ENCODE measurements at regions not wholly inside any gene's neighbourhood (a gene's known extent, or its start where the extent isn't known, plus 50 kb on each side); places are given as distances from the start of the nearest gene placed in this dataset.

DNA sequence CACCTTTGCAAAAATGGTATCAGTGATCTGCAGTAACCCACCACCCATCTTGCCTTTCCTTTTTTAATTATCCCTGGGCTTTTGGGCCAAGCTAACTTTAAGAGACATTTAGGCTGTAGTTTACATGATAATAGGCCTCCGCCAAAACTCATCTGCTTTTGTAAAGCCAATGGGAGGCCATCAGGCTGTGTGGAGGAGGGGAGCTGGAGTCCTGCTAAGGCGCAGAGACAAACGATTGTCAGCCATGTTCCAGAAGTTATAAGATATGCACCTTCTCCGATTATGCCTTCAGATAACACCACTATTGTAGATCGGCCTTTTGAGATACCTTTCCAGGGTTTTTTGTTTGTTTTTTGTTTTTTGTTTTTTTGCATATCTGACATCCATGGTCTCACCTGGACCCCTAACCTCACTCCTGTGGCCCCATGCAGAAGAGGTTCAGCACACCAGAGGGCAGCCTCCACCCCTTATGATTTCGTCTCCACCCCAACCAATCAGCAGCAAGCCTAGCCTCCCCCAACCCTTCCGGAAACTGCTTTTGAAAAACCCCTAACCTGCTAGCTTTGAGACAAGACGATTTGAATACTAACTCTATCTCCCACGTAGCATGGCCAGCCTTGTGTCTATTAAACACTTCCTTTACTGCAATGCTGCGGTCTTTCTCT, 113.9 kb upstream of the UBL3 start:
- no peak overlapping the region for H3K27ac ChIP-seq
- no peak for ATAC-seq
- H3K27me3 ChIP-seq, result no peaks in the 10 kb centered on the region
- WGBS, 2 donors, result 83 to 85% methylated on average over 10 of the region's 10 CpGs
- no peak overlapping the region for H3K4me3 ChIP-seq
- peaks cover 0 to 31% (median 5%) of the 10 kb centered on the region in 11 donors for H3K9me3 ChIP-seq
- no peaks in the 10 kb centered on the region for H3K36me3 ChIP-seq
- intact Hi-C loops (cut with DNase I), result no loop called here
- TF ChIP-seq, protein P1, sequence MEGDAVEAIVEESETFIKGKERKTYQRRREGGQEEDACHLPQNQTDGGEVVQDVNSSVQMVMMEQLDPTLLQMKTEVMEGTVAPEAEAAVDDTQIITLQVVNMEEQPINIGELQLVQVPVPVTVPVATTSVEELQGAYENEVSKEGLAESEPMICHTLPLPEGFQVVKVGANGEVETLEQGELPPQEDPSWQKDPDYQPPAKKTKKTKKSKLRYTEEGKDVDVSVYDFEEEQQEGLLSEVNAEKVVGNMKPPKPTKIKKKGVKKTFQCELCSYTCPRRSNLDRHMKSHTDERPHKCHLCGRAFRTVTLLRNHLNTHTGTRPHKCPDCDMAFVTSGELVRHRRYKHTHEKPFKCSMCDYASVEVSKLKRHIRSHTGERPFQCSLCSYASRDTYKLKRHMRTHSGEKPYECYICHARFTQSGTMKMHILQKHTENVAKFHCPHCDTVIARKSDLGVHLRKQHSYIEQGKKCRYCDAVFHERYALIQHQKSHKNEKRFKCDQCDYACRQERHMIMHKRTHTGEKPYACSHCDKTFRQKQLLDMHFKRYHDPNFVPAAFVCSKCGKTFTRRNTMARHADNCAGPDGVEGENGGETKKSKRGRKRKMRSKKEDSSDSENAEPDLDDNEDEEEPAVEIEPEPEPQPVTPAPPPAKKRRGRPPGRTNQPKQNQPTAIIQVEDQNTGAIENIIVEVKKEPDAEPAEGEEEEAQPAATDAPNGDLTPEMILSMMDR (IDR thresholded peaks at IDR 0.05), result no peak
- no peaks in the 10 kb centered on the region for H3K4me1 ChIP-seq
- DNase-seq, result no peak

DNA sequence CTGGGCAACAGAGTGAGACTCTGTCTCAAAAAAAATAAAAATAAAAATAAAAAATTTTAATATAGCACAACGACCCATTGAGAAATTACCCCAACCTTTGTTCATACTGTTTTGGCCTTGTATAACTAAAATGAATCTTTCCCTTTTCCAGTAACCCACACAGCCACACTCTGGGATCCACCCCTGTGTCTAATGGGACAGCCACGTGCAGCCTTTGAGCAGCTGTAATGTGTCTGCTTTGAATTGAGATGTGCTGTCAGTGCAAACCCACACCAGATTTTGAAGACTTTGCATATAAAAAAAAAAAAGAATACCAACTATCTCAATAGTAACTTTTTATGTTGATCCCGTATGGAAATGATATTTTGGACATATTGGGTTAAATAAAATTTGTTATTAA, 112.7 kb upstream of the UBL3 start:
- WGBS, 2 donors, result 54 to 72% methylated on average over 3 of the region's 3 CpGs
- H3K27me3 ChIP-seq, result peaks cover 0 to 10% (median 0%) of the 10 kb centered on the region in 7 donors
- no peak for ATAC-seq
- TF ChIP-seq, protein P1 (IDR thresholded peaks at IDR 0.05), result no peak
- no peak overlapping the region for H3K4me3 ChIP-seq
- no peak overlapping the region for H3K27ac ChIP-seq
- no peaks in the 10 kb centered on the region for H3K36me3 ChIP-seq
- H3K4me1 ChIP-seq, result no peaks in the 10 kb centered on the region
- intact Hi-C loops (cut with DNase I), result no loop called here
- DNase-seq, result no peak
- peaks cover 0 to 22% (median 5%) of the 10 kb centered on the region in 11 donors for H3K9me3 ChIP-seq

DNA sequence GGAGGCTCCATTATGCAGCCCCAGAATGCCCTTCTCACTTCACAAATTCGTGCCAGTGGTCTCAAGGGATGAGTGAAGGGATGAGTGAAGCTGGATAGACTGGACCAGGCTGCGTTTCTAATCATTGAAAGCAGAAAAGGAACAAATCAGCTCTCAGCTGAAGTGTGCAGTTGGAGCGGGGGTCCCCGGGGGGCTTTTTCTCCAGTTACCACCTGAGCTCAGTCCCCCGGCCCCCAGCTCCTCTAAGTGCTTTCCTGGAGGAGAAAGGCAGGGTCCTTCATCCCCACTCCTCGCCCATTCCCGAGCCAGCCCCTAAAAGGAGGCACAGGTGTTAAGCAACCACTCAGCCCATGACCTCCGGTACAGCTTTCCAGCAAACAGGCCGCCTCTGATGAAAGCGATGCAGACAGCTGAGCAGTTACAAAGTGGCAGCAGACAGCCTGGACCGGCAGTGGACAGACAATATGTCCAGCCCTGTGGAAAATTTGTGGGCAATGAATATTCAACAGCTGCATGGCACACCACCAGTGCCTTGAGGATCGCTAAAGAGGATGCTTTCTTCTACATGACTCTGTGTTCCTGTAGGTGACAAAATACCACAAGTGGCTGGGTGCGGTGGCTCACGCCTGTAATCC, 110.7 kb upstream of the UBL3 start:
- H3K9me3 ChIP-seq, result peaks cover 0 to 2% (median 0%) of the 10 kb centered on the region in 11 donors
- H3K27ac ChIP-seq, result no peak overlapping the region
- H3K4me1 ChIP-seq, result no peaks in the 10 kb centered on the region
- no peaks in the 10 kb centered on the region for H3K36me3 ChIP-seq
- intact Hi-C loops (cut with DNase I), result no loop called here
- DNase-seq (no peak), ATAC-seq (no peak)
- 80 to 85% methylated on average over 14 of the region's 14 CpGs for WGBS, 2 donors
- H3K4me3 ChIP-seq, result no peak overlapping the region
- TF ChIP-seq, protein P1 (IDR thresholded peaks at IDR 0.05), result no peak
- peaks cover 0 to 17% (median 0%) of the 10 kb centered on the region in 7 donors for H3K27me3 ChIP-seq

DNA sequence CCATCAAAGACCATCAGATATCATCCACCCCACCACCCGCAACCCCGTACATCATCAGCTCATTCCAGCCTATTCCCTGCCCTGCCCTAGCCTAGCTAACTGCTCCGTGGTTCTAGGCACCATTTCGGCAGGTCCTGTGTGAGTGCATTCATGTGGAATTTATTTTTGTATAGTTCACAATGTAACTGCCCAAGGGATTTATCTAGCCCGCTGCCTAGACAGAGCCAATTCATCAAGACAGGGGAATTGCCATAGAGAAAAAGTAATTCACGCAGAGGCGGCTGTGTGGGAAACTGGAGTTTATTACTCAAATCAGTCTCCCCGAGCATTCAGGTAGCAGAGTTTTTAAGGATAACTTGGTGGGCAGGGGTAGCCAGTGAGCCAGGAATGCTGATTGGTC, 109.2 kb upstream of the UBL3 start:
- Histone ChIP-seq H3K27ac (no peak overlapping the region), H3K4me1 (no peaks in the 10 kb centered on the region), H3K9me3 (no peaks in the 10 kb centered on the region), H3K4me3 (no peak overlapping the region), H3K27me3 (peaks cover 0 to 18% (median 0%) of the 10 kb centered on the region in 7 donors), H3K36me3 (no peaks in the 10 kb centered on the region)
- TF ChIP-seq, protein P1 (IDR thresholded peaks at IDR 0.05), result no peak
- intact Hi-C loops (cut with DNase I), result no loop called here
- WGBS, 2 donors, result 88 to 91% methylated on average over 8 of the region's 8 CpGs
- DNase-seq, result no peak
- no peak for ATAC-seq
